ENCODE measurements at regions not wholly inside any gene's neighbourhood (a gene's known extent, or its start where the extent isn't known, plus 50 kb on each side); places are given as distances from the start of the nearest gene placed in this dataset.

DNA sequence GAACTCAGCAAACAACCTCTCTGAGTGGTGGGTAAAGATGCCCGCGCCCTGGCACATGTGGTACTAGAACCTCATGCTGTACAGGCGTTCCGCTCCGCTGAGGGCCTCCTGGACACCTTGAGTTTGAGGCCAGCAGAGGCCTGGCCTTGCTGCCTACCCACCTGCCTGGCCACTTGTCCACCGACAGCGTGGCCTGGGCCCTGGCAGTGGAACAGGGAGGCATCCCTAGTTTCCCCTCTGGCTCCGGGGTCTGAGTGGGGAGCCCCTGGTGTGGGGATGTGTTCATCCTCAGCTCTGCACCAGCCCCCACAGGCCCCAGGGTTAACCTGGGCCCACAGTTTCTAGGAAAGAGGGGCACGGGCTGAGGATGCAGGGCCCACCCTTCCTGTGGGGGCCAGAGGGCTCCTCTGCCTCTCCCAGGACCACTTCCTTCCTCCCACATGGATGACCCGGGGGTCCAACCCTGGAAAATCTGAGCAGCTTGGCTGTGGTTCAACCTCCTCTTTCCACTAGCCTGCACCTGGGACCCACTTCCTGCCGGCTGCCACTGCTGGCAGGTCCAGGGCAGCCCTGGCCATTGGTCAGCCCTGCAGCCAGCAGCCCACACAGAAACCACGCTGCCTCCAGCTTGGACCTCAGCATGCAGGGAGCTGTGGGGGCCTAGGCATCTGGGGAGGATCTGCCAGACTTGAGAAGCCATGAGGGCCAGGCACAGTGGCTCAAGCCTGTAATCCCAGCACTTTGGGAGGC lies 53.3 kb upstream of the COL18A1 start:
- Histone ChIP-seq H3K27ac (ENCODE audit: insufficient read depth, low read length) (no peak overlapping the region), H3K4me3 (replicated peaks in 1 of 4; ENCODE audit: control extremely low read depth in 1 of 4, insufficient read depth in 1 of 4, low read depth in 3 of 4, low read length in 4 of 4) (no peak overlapping the region), H4K20me1 (ENCODE audit: control insufficient read depth, extremely low read depth, insufficient read depth, low read length) (no peaks in the 10 kb centered on the region), H3K36me3 (ENCODE audit: control insufficient read depth, insufficient read depth, low read length) (no peaks in the 10 kb centered on the region), H3K4me2 (ENCODE audit: extremely low read depth, insufficient read depth, low read length) (no peak overlapping the region), H3K4me1 (ENCODE audit: control insufficient read depth, extremely low read depth, insufficient read depth, low read length) (peaks cover 14% of the 10 kb centered on the region), H3K79me2 (ENCODE audit: control insufficient read depth, insufficient read depth, low read length) (no peaks in the 10 kb centered on the region), H2AFZ (ENCODE audit: low read length) (no peak overlapping the region), H3K9me3 (ENCODE audit: control insufficient read depth, insufficient read depth, low read depth, low read length) (no peaks in the 10 kb centered on the region), H3K9ac (ENCODE audit: insufficient read depth, low read length) (no peak overlapping the region), H3K27me3 (ENCODE audit: control insufficient read depth, insufficient read depth, low read length) (no peaks in the 10 kb centered on the region)
- no peak for TF ChIP-seq EZH2 (IDR thresholded peaks at IDR 0.05; ENCODE audit: low read length, missing control alignments)
- TF ChIP-seq CTCF (conservative IDR thresholded peaks at IDR 0.05 in 1 of 2, IDR thresholded peaks at IDR 0.05 in 1 of 2; ENCODE audit: low read depth in 1 of 2, low read length in 2 of 2), result no peak
- DNase-seq (ENCODE audit: low read depth in 2 of 2), result peak in 1 of 2 donors; percentile 50

GRCh38 chr21:45352621-45353139 lies 52.3 kb upstream of the COL18A1 start:
- no peak overlapping the region for H3K4me2 ChIP-seq (ENCODE audit: extremely low read depth, insufficient read depth, low read length)
- TF ChIP-seq CTCF (conservative IDR thresholded peaks at IDR 0.05 in 1 of 2, IDR thresholded peaks at IDR 0.05 in 1 of 2; ENCODE audit: low read depth in 1 of 2, low read length in 2 of 2) (no peak), EZH2 (IDR thresholded peaks at IDR 0.05; ENCODE audit: low read length, missing control alignments) (no peak)
- no peaks in the 10 kb centered on the region for H3K9me3 ChIP-seq (ENCODE audit: control insufficient read depth, insufficient read depth, low read depth, low read length)
- H3K9ac ChIP-seq (ENCODE audit: insufficient read depth, low read length), result no peak overlapping the region
- peaks cover 14% of the 10 kb centered on the region for H3K4me1 ChIP-seq (ENCODE audit: control insufficient read depth, extremely low read depth, insufficient read depth, low read length)
- no peak overlapping the region for H3K27ac ChIP-seq (ENCODE audit: insufficient read depth, low read length)
- H3K36me3 ChIP-seq (ENCODE audit: control insufficient read depth, insufficient read depth, low read length), result no peaks in the 10 kb centered on the region
- H4K20me1 ChIP-seq (ENCODE audit: control insufficient read depth, extremely low read depth, insufficient read depth, low read length), result no peaks in the 10 kb centered on the region
- H2AFZ ChIP-seq (ENCODE audit: low read length), result no peak overlapping the region
- no peak overlapping the region for H3K4me3 ChIP-seq (replicated peaks in 1 of 4; ENCODE audit: control extremely low read depth in 1 of 4, insufficient read depth in 1 of 4, low read depth in 3 of 4, low read length in 4 of 4)
- no peak for DNase-seq (ENCODE audit: low read depth in 2 of 2)
- no peaks in the 10 kb centered on the region for H3K79me2 ChIP-seq (ENCODE audit: control insufficient read depth, insufficient read depth, low read length)
- H3K27me3 ChIP-seq (ENCODE audit: control insufficient read depth, insufficient read depth, low read length), result no peaks in the 10 kb centered on the region

DNA sequence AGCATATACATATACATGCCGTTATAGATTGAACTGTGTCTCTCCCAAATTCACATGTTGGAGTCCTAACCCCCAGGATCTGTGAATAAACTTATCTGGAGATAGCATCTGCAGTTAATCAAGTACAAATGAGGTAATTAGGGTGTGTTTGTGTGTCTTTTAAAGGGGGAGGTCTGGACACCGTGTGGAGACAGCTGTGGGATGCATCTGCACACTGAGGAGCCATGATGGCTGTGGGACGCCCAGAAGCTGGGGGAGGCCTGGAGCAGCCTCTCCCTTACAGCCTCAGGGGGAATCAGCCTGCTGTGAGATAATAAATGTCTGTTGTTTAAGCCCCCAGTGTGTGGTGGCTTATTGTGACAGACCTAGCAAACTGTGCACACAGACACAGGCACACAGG lies 51.8 kb upstream of the COL18A1 start:
- no peak overlapping the region for H3K27ac ChIP-seq (ENCODE audit: insufficient read depth, low read length)
- no peaks in the 10 kb centered on the region for H3K9me3 ChIP-seq (ENCODE audit: control insufficient read depth, insufficient read depth, low read depth, low read length)
- TF ChIP-seq CTCF (conservative IDR thresholded peaks at IDR 0.05 in 1 of 2, IDR thresholded peaks at IDR 0.05 in 1 of 2; ENCODE audit: low read depth in 1 of 2, low read length in 2 of 2), result no peak
- TF ChIP-seq EZH2 (IDR thresholded peaks at IDR 0.05; ENCODE audit: low read length, missing control alignments), result no peak
- H3K4me1 ChIP-seq (ENCODE audit: control insufficient read depth, extremely low read depth, insufficient read depth, low read length), result peaks cover 10% of the 10 kb centered on the region
- H3K27me3 ChIP-seq (ENCODE audit: control insufficient read depth, insufficient read depth, low read length), result no peaks in the 10 kb centered on the region
- no peak overlapping the region for H3K4me3 ChIP-seq (replicated peaks in 1 of 4; ENCODE audit: control extremely low read depth in 1 of 4, insufficient read depth in 1 of 4, low read depth in 3 of 4, low read length in 4 of 4)
- no peak overlapping the region for H3K9ac ChIP-seq (ENCODE audit: insufficient read depth, low read length)
- H2AFZ ChIP-seq (ENCODE audit: low read length), result no peak overlapping the region
- no peak overlapping the region for H3K4me2 ChIP-seq (ENCODE audit: extremely low read depth, insufficient read depth, low read length)
- no peaks in the 10 kb centered on the region for H3K79me2 ChIP-seq (ENCODE audit: control insufficient read depth, insufficient read depth, low read length)
- no peaks in the 10 kb centered on the region for H4K20me1 ChIP-seq (ENCODE audit: control insufficient read depth, extremely low read depth, insufficient read depth, low read length)
- no peak for DNase-seq (ENCODE audit: low read depth in 2 of 2)
- no peaks in the 10 kb centered on the region for H3K36me3 ChIP-seq (ENCODE audit: control insufficient read depth, insufficient read depth, low read length)

Data from fibroblast of lung (primary cell).